HepG2 (cell line): ENCODE measurements at regions not wholly inside any gene's neighbourhood (a gene's known extent, or its start where the extent isn't known, plus 50 kb on each side); places are given as distances from the start of the nearest gene placed in this dataset.

Experiments used
- ATAC-seq: fragments of 200-7000 bp; cut with Tn5 transposase; 3 replicates; pipeline ENCODE4 v1.9.1; 2020; ENCODE audit warnings: mild to moderate bottlenecking, moderate library complexity
- BruUV-seq: library from RNA; stranded (reverse); fragments of 400-500 nt; replicated peaks from 2 replicates; lab custom pipeline; 2021; lab: Mats Ljungman, UMichigan
- CTCF ChIA-PET: fragments of 300-600 bp; formaldehyde crosslinking; extraction: SDS; loops from one replicate; lab custom pipeline; 2021; ENCODE audit warnings: low total read pairs, inconsistent platforms, low intra/inter-chr PET ratio; lab: Yijun Ruan, JAX
- POLR2A ChIA-PET: fragments of 350-600 bp; sonication (Branson Sonifier 250); formaldehyde crosslinking; loops from one replicate; lab custom pipeline; 2020; ENCODE audit warnings: antibody characterized with exemption, inconsistent platforms; lab: Yijun Ruan, JAX
- DNase-seq: peaks from one replicate; pipeline ENCODE4 v3.0.0-alpha.2; 2015; ENCODE audit warnings: low spot score
- FAIRE-seq: peaks from 3 replicates; lab custom pipeline; 2011; peaks lifted over from hg19 to GRCh38; lab: Jason Lieb, UNC
- H2AFZ ChIP-seq: one replicate; pipeline ENCODE4 v1.6.1; 2011; ENCODE audit warnings: low read length, inconsistent platforms
- H3K27ac ChIP-seq: fragments of 300-600 bp; 3 replicates; pipeline ENCODE4 v1.8.0; 2011; ENCODE audit warnings: mixed run types, mild to moderate bottlenecking, mixed read lengths, low read length, inconsistent platforms; ENCODE audit not compliant: insufficient read depth; ENCODE audit errors: extremely low read length
- H3K27me3 ChIP-seq, 2 experiments: fragments of 200-600 bp in 1 of 2; 2 replicates in 1 of 2; 3 replicates in 1 of 2; pipeline versions ENCODE4 v1.6.0 to v1.8.0; 2011; ENCODE audit warnings: low read length in 2 of 2, mild to moderate bottlenecking in 2 of 2, moderate library complexity in 2 of 2, inconsistent platforms in 1 of 2; ENCODE audit not compliant: insufficient read depth in 2 of 2, control insufficient read depth in 1 of 2
- H3K36me3 ChIP-seq, 2 experiments: fragments of 200-600 bp in 1 of 2; replicated peaks in 1 of 2; 2 replicates in 1 of 2; 3 replicates in 1 of 2; pipeline versions ENCODE4 v1.5.1 to v1.8.0; 2011; ENCODE audit warnings: low read length in 2 of 2, inconsistent platforms in 1 of 2; ENCODE audit not compliant: insufficient read depth in 2 of 2, control insufficient read depth in 1 of 2
- H3K4me1 ChIP-seq: 2 replicates; pipeline ENCODE4 v1.5.1; 2012; ENCODE audit warnings: low read length, inconsistent platforms; ENCODE audit not compliant: insufficient read depth
- H3K4me2 ChIP-seq: 2 replicates; pipeline ENCODE4 v1.6.0; 2011; ENCODE audit warnings: low read depth, low read length, inconsistent platforms
- H3K4me3 ChIP-seq, 3 experiments: fragments of 200-600 bp in 1 of 3; sonication (generic), shearing (Covaris generic) in 1 of 3; replicated peaks in 1 of 3; 2 replicates each; pipeline ENCODE4 v1.5.1; 2011 to 2016; ENCODE audit warnings: low read length in 3 of 3, inconsistent platforms in 2 of 3, low read depth in 2 of 3, mild to moderate bottlenecking in 2 of 3, control low read depth in 1 of 3, mixed read lengths in 1 of 3; ENCODE audit not compliant: insufficient read depth in 1 of 3
- H3K79me2 ChIP-seq: one replicate; pipeline ENCODE4 v1.6.1; 2011; ENCODE audit warnings: low read length, inconsistent platforms; ENCODE audit not compliant: insufficient read depth
- H3K9ac ChIP-seq: 2 replicates; pipeline ENCODE4 v1.6.0; 2011; ENCODE audit warnings: mild to moderate bottlenecking, low read depth, low read length, inconsistent platforms; ENCODE audit not compliant: insufficient read depth
- H3K9me3 ChIP-seq: 2 replicates; pipeline ENCODE4 v1.5.1; 2012; ENCODE audit warnings: mild to moderate bottlenecking, low read length
- H4K20me1 ChIP-seq: 2 replicates; pipeline ENCODE4 v1.6.0; 2011; ENCODE audit warnings: inconsistent platforms, mild to moderate bottlenecking, low read length, moderate library complexity; ENCODE audit not compliant: insufficient read depth
- CREM ChIP-seq, 2 experiments: sonication (generic) in 1 of 2; formaldehyde crosslinking in 1 of 2; IDR thresholded peaks; 2 replicates each; pipeline versions ENCODE4 v1.4.0 to v1.6.1; 2016 to 2020; ENCODE audit warnings: antibody characterized with exemption in 1 of 2, mild to moderate bottlenecking in 1 of 2, missing genetic modification reagents in 1 of 2
- HDAC2 ChIP-seq: sonication (generic); formaldehyde crosslinking; IDR thresholded peaks from 2 replicates; pipeline ENCODE4 v1.4.0; 2020; ENCODE audit warnings: missing genetic modification reagents
- NCOA2 ChIP-seq: sonication (generic); formaldehyde crosslinking; IDR thresholded peaks from 2 replicates; pipeline ENCODE4 v1.8.0; 2022; ENCODE audit warnings: inconsistent platforms
- PCBP2 ChIP-seq: fragments of 200-400 bp; formaldehyde crosslinking; optimal IDR thresholded peaks from 2 replicates; pipeline ENCODE3; 2018; ENCODE audit warnings: low read length, low read depth; ENCODE audit not compliant: poor library complexity, severe bottlenecking
- RBFOX2 ChIP-seq: fragments of 200-400 bp; formaldehyde crosslinking; IDR thresholded peaks from 2 replicates; pipeline ENCODE4 v1.6.1; 2017; ENCODE audit warnings: low read depth, mild to moderate bottlenecking, low read length
- RXRB ChIP-seq: IDR thresholded peaks from 2 replicates; pipeline ENCODE4 v1.6.1; 2016; ENCODE audit warnings: borderline replicate concordance, missing genetic modification reagents, missing compliant biosample characterization
- XRCC5 ChIP-seq: fragments of 200-400 bp; formaldehyde crosslinking; optimal IDR thresholded peaks from 2 replicates; pipeline ENCODE3; 2017; ENCODE audit warnings: mild to moderate bottlenecking, low read length
- WGBS: methylation state at CpG from one replicate; pipeline ENCODE4 v1.1.6; 2017; ENCODE audit warnings: low lambda C conversion rate; 5-methylcytosine and 5-hydroxymethylcytosine counted together
- in situ Hi-C: cut with HindIII; loops from 2 replicates; pipeline ENCODE4 v1.10.0; 2017; ENCODE audit warnings: low pct_unique_long_range_greater_than_20kb; ENCODE audit not compliant: extremely low pct_ligation_motif_present
- intact Hi-C: fragments of 100-400 bp; cut with micrococcal nuclease; formaldehyde crosslinking; loops from one replicate; pipeline ENCODE4 v1.10.0; 2022; ENCODE audit not compliant: unreplicated experiment

GRCh38 chr1:63248216-63248615 is 74.2 kb upstream of the FOXD3 start (continued):
- TF ChIP-seq CREM (IDR thresholded peaks at IDR 0.05) (no peak), CREM (CRISPR knock-in tag; IDR thresholded peaks at IDR 0.05) (no peak), HDAC2 (CRISPR knock-in tag) (no peak), XRCC5 (no peak), RXRB (CRISPR knock-in tag) (no peak), NCOA2 (CRISPR knock-in tag) (no peak)

- intact Hi-C loops (no loop called here), in situ Hi-C loops (no loop called here)
- no peak for DNase-seq
- CTCF ChIA-PET, result no interaction called here
- H3K4me1 ChIP-seq, result no peaks in the 10 kb centered on the region
- H3K9ac ChIP-seq, result no peak overlapping the region
- H4K20me1 ChIP-seq, result no peaks in the 10 kb centered on the region
- no TSS peak for BruUV-seq
- no peak overlapping the region for H3K4me2 ChIP-seq
- H3K27ac ChIP-seq, result no peak overlapping the region
- FAIRE-seq, result no peak
- no peaks in the 10 kb centered on the region for H3K9me3 ChIP-seq
- POLR2A ChIA-PET, result no interaction called here
- 7% methylated on average over 1 of the region's 1 CpG for WGBS
- no peaks in the 10 kb centered on the region for H3K36me3 ChIP-seq
- TF ChIP-seq PCBP2 (no peak), RBFOX2 (no peak)
- TF ChIP-seq, all 625 proteins: peak for 0
- H3K79me2 ChIP-seq, result no peaks in the 10 kb centered on the region
- ATAC-seq, result no peak
- no peak overlapping the region for H3K4me3 ChIP-seq
- no peak overlapping the region for H2AFZ ChIP-seq
- H3K27me3 ChIP-seq, result peaks cover 0 to 1% of the 10 kb centered on the region in 2 experiments; a peak in 2 of 5 replicates
These were observed 67.2 kb upstream of the FOXD3 start for GRCh38 chr1:63255153-63255552.
